DND-41 (cell line): ENCODE measurements at regions not wholly inside any gene's neighbourhood (a gene's known extent, or its start where the extent isn't known, plus 50 kb on each side); places are given as distances from the start of the nearest gene placed in this dataset.

Experiments
- ATAC-seq: fragments of 200-7000 bp; cut with Tn5 transposase; 3 replicates; pipeline ENCODE4 v1.9.1; 2021; ENCODE audit warnings: low read depth; ENCODE audit not compliant: insufficient read depth
- DNase-seq: peaks from one replicate; pipeline ENCODE4 v3.0.0-alpha.2; 2020
- H2AFZ ChIP-seq: 2 replicates; pipeline ENCODE4 v1.6.0; 2012; ENCODE audit warnings: low read depth, low read length
- H3K27ac ChIP-seq: 2 replicates; pipeline ENCODE4 v1.5.1; 2012; ENCODE audit warnings: low read length, inconsistent platforms
- H3K27me3 ChIP-seq: fragments of 200-600 bp; sonication (generic); 2 replicates; pipeline ENCODE4 v1.6.0; 2012; ENCODE audit warnings: low read length, mild to moderate bottlenecking, inconsistent platforms; ENCODE audit not compliant: insufficient read depth, poor library complexity
- H3K36me3 ChIP-seq: 2 replicates; pipeline ENCODE4 v1.5.1; 2012; ENCODE audit warnings: low read length, inconsistent platforms; ENCODE audit not compliant: insufficient read depth
- H3K4me1 ChIP-seq: 2 replicates; pipeline ENCODE4 v1.5.1; 2012; ENCODE audit warnings: mild to moderate bottlenecking, low read length; ENCODE audit not compliant: insufficient read depth
- H3K4me2 ChIP-seq: 2 replicates; pipeline ENCODE4 v1.6.0; 2012; ENCODE audit warnings: mild to moderate bottlenecking, moderate library complexity, low read length, inconsistent platforms; ENCODE audit not compliant: insufficient read depth
- H3K4me3 ChIP-seq, 2 experiments: fragments of 200-600 bp in 1 of 2; shearing (Covaris generic) in 1 of 2; 2 replicates each; pipeline ENCODE4 v1.5.1; 2012 to 2016; ENCODE audit warnings: inconsistent platforms in 2 of 2, low read length in 2 of 2, mild to moderate bottlenecking in 2 of 2, low read depth in 1 of 2, moderate library complexity in 1 of 2
- H3K79me2 ChIP-seq: 2 replicates; pipeline ENCODE4 v1.6.0; 2012; ENCODE audit warnings: low read length, inconsistent platforms; ENCODE audit not compliant: insufficient read depth
- H3K9ac ChIP-seq: 2 replicates; pipeline ENCODE4 v1.6.0; 2012; ENCODE audit warnings: low read depth, mild to moderate bottlenecking, inconsistent platforms, low read length, moderate library complexity
- H3K9me3 ChIP-seq: 2 replicates; pipeline ENCODE4 v1.5.1; 2012; ENCODE audit warnings: low read length, moderate library complexity, mild to moderate bottlenecking, inconsistent platforms; ENCODE audit not compliant: insufficient read depth, severe bottlenecking
- H4K20me1 ChIP-seq: 2 replicates; pipeline ENCODE4 v1.6.0; 2012; ENCODE audit warnings: low read length; ENCODE audit not compliant: insufficient read depth
- CTCF ChIP-seq: IDR thresholded peaks from 2 replicates; pipeline ENCODE4 v1.5.1; 2012; ENCODE audit warnings: borderline replicate concordance, low read length, moderate library complexity, mild to moderate bottlenecking; ENCODE audit not compliant: poor library complexity, severe bottlenecking; ENCODE audit errors: extremely low read depth
- EZH2 ChIP-seq: IDR thresholded peaks from 3 replicates; pipeline ENCODE4 v1.6.1; 2012; ENCODE audit warnings: borderline replicate concordance, low read depth, mild to moderate bottlenecking, moderate library complexity, low read length, inconsistent platforms; ENCODE audit not compliant: severe bottlenecking

GRCh38 chr17:70355185-70355584 is 185.9 kb downstream of the KCNJ2 start:
- Histone ChIP-seq H3K9ac (no peak overlapping the region), H2AFZ (no peak overlapping the region), H4K20me1 (no peaks in the 10 kb centered on the region), H3K36me3 (no peaks in the 10 kb centered on the region), H3K4me2 (no peak overlapping the region), H3K27ac (no peak overlapping the region), H3K27me3 (no peaks in the 10 kb centered on the region), H3K4me1 (no peaks in the 10 kb centered on the region), H3K9me3 (no peaks in the 10 kb centered on the region), H3K79me2 (no peaks in the 10 kb centered on the region), H3K4me3 (no peak overlapping the region)
- TF ChIP-seq EZH2: no peak
- no peak for TF ChIP-seq CTCF
- ATAC-seq: no peak
- DNase-seq: no peak

- Histone ChIP-seq H3K9ac (no peak overlapping the region), H2AFZ (no peak overlapping the region), H3K4me3 (no peak overlapping the region), H3K79me2 (no peaks in the 10 kb centered on the region), H3K36me3 (no peaks in the 10 kb centered on the region), H3K27ac (no peak overlapping the region), H3K4me1 (no peaks in the 10 kb centered on the region), H3K27me3 (no peaks in the 10 kb centered on the region), H4K20me1 (no peaks in the 10 kb centered on the region), H3K4me2 (no peak overlapping the region), H3K9me3 (no peaks in the 10 kb centered on the region)
- DNase-seq (no peak), ATAC-seq (no peak)
- TF ChIP-seq EZH2: no peak
- no peak for TF ChIP-seq CTCF
Measured at GRCh38 chr17:70357190-70357589, 187.9 kb downstream of the KCNJ2 start.

GRCh38 chr17:70365091-70365583 is 195.8 kb downstream of the KCNJ2 start:
- Histone ChIP-seq H3K9me3 (no peaks in the 10 kb centered on the region), H2AFZ (no peak overlapping the region), H3K9ac (no peak overlapping the region), H3K4me2 (no peak overlapping the region), H3K4me3 (no peak overlapping the region), H3K27me3 (no peaks in the 10 kb centered on the region), H4K20me1 (no peaks in the 10 kb centered on the region), H3K79me2 (no peaks in the 10 kb centered on the region), H3K27ac (no peak overlapping the region), H3K36me3 (no peaks in the 10 kb centered on the region), H3K4me1 (no peaks in the 10 kb centered on the region)
- TF ChIP-seq EZH2 (no peak), CTCF (no peak)
- ATAC-seq: no peak
- DNase-seq: no peak

- Histone ChIP-seq H3K79me2 (no peaks in the 10 kb centered on the region), H3K4me3 (no peak overlapping the region), H3K4me1 (no peaks in the 10 kb centered on the region), H2AFZ (no peak overlapping the region), H3K27ac (no peak overlapping the region), H3K9me3 (no peaks in the 10 kb centered on the region), H3K9ac (no peak overlapping the region), H3K36me3 (no peaks in the 10 kb centered on the region), H4K20me1 (no peaks in the 10 kb centered on the region), H3K4me2 (no peak overlapping the region), H3K27me3 (no peaks in the 10 kb centered on the region)
- no peak for TF ChIP-seq CTCF
- TF ChIP-seq EZH2: no peak
- DNase-seq (no peak), ATAC-seq (no peak)
Measured at GRCh38 chr17:70366386-70366785, 197.1 kb downstream of the KCNJ2 start.
